ENCODE measurements at regions not wholly inside any gene's neighbourhood (a gene's known extent, or its start where the extent isn't known, plus 50 kb on each side); places are given as distances from the start of the nearest gene placed in this dataset.

- H3K4me3 ChIP-seq (replicated peaks; ENCODE audit: low read depth, low read length), result no peak overlapping the region
- no peak for TF ChIP-seq CTCF (IDR thresholded peaks at IDR 0.05; ENCODE audit: low read length, missing control alignments)
- no peak for DNase-seq (ENCODE audit: low read depth)
Measured at GRCh38 chr10:113294868-113295267, 258.0 kb upstream of the HABP2 start.

- DNase-seq (ENCODE audit: low read depth), result peak; percentile 28
- no peak overlapping the region for H3K4me3 ChIP-seq (replicated peaks; ENCODE audit: low read depth, low read length)
- peak; percentile 2 for TF ChIP-seq CTCF (IDR thresholded peaks at IDR 0.05; ENCODE audit: low read length, missing control alignments)
Measured at GRCh38 chr10:113297226-113297625, 255.6 kb upstream of the HABP2 start.

- DNase-seq (ENCODE audit: low read depth), result no peak
- TF ChIP-seq CTCF (IDR thresholded peaks at IDR 0.05; ENCODE audit: low read length, missing control alignments), result no peak
- no peak overlapping the region for H3K4me3 ChIP-seq (replicated peaks; ENCODE audit: low read depth, low read length)
Measured at GRCh38 chr10:113298616-113299015, 254.2 kb upstream of the HABP2 start.

- no peak for DNase-seq (ENCODE audit: low read depth)
- no peak overlapping the region for H3K4me3 ChIP-seq (replicated peaks; ENCODE audit: low read depth, low read length)
- TF ChIP-seq CTCF (IDR thresholded peaks at IDR 0.05; ENCODE audit: low read length, missing control alignments), result no peak
Measured at GRCh38 chr10:113300201-113300600, 252.7 kb upstream of the HABP2 start.

GRCh38 chr10:113300617-113301016 lies 252.2 kb upstream of the HABP2 start:
- no peak for TF ChIP-seq CTCF (IDR thresholded peaks at IDR 0.05; ENCODE audit: low read length, missing control alignments)
- no peak for DNase-seq (ENCODE audit: low read depth)
- no peak overlapping the region for H3K4me3 ChIP-seq (replicated peaks; ENCODE audit: low read depth, low read length)

GRCh38 chr10:113301342-113301984 lies 251.4 kb upstream of the HABP2 start:
- H3K4me3 ChIP-seq (replicated peaks; ENCODE audit: low read depth, low read length), result no peak overlapping the region

More at GRCh38 chr10:113301342-113301984, 251.4 kb upstream of the HABP2 start:
- no peak for DNase-seq (ENCODE audit: low read depth)
- no peak for TF ChIP-seq CTCF (IDR thresholded peaks at IDR 0.05; ENCODE audit: low read length, missing control alignments)

Data from fibroblast of pulmonary artery (primary cell).